ENCODE measurements at regions not wholly inside any gene's neighbourhood (a gene's known extent, or its start where the extent isn't known, plus 50 kb on each side); places are given as distances from the start of the nearest gene placed in this dataset.

DNA sequence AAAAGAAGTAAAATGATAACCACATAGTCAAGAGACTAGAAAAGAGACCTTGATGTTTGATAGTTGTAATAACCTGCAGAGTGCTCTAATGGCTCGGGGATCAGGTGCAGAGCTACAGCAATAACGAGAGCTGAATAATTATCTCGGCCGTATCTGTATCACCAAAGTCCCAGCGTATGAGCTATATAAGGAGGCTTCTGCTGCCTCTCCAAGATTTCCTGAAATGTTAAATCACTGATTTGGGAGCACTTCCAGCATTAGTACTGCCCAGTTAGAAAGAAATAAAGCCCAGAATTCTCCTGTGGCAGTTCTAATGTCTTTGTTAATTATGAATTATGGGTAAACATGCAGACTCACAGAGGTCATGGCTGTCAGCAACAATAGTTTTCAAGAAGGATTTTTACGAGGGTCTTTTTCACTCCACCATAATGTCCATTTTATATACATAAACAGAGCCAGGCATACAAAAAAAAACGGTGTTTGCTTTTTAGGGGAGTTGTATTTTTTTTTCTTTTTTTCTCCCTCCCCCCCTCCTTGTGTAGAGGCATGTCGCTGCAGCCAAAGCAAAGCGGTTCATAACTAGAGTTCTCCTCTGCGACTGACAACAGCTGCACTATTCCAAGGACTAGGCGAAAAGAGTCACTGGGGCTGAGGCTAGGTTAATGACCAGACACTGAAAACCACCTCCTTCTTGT, 168.3 kb upstream of the VRK2 start:
- no peak for TF ChIP-seq CTCF (IDR thresholded peaks at IDR 0.05; ENCODE audit: low read length)
- no peak for TF ChIP-seq EZH2 (optimal IDR thresholded peaks at IDR 0.05; ENCODE audit: low read depth, low read length)
- no peak for TF ChIP-seq EZH2phosphoT487 (IDR thresholded peaks at IDR 0.05; ENCODE audit: low read length)
